DOHH2 (cell line): ENCODE measurements at regions not wholly inside any gene's neighbourhood (a gene's known extent, or its start where the extent isn't known, plus 50 kb on each side); places are given as distances from the start of the nearest gene placed in this dataset.

ENCODE experiments used
- H3F3A ChIP-seq: fragments of 200-600 bp; sonication (generic), shearing (Covaris generic); 2 replicates; pipeline ENCODE4 v1.6.0; 2016; ENCODE audit warnings: antibody characterized with exemption, mild to moderate bottlenecking; ENCODE audit not compliant: control insufficient read depth, insufficient read depth
- H3K27ac ChIP-seq: fragments of 200-600 bp; sonication (generic); 2 replicates; pipeline ENCODE4 v1.5.1; 2014; ENCODE audit warnings: low read depth, mild to moderate bottlenecking, low read length, moderate library complexity
- H3K27me3 ChIP-seq: fragments of 200-600 bp; sonication (generic); 2 replicates; pipeline ENCODE4 v1.6.1; 2014; ENCODE audit warnings: mild to moderate bottlenecking, low read length, mixed read lengths; ENCODE audit not compliant: control insufficient read depth
- H3K36me3 ChIP-seq: fragments of 200-600 bp; sonication (generic); 2 replicates; pipeline ENCODE4 v1.6.1; 2014; ENCODE audit warnings: mild to moderate bottlenecking, low read length, moderate library complexity, mixed read lengths; ENCODE audit not compliant: control insufficient read depth
- H3K4me1 ChIP-seq: fragments of 200-600 bp; sonication (generic); 2 replicates; pipeline ENCODE4 v1.6.1; 2014; ENCODE audit warnings: mild to moderate bottlenecking, low read length, mixed read lengths; ENCODE audit not compliant: control insufficient read depth
- H3K4me2 ChIP-seq: fragments of 200-600 bp; sonication (generic); 2 replicates; pipeline ENCODE4 v1.6.0; 2014; ENCODE audit warnings: mild to moderate bottlenecking, low read length, moderate library complexity
- H3K4me3 ChIP-seq: fragments of 200-600 bp; sonication (generic); 2 replicates; pipeline ENCODE4 v1.5.1; 2014; ENCODE audit warnings: mild to moderate bottlenecking, low read length, mixed read lengths
- H3K79me2 ChIP-seq: fragments of 200-600 bp; sonication (generic); 2 replicates; pipeline ENCODE4 v1.6.1; 2014; ENCODE audit warnings: mild to moderate bottlenecking, low read length, mixed read lengths; ENCODE audit not compliant: control insufficient read depth
- H3K9me2 ChIP-seq: fragments of 200-600 bp; sonication (generic); replicated peaks from 2 replicates; pipeline ENCODE4 v1.6.1; 2014; ENCODE audit warnings: mild to moderate bottlenecking, low read length, mixed read lengths; ENCODE audit not compliant: control insufficient read depth
- H3K9me3 ChIP-seq: fragments of 200-600 bp; sonication (generic); 2 replicates; pipeline ENCODE4 v1.6.1; 2014; ENCODE audit warnings: antibody characterized with exemption, low read length, mixed read lengths; ENCODE audit not compliant: control insufficient read depth, insufficient read depth
- H4K20me1 ChIP-seq: fragments of 200-600 bp; sonication (generic); 2 replicates; pipeline ENCODE4 v1.6.0; 2014; ENCODE audit warnings: low read depth, mild to moderate bottlenecking, antibody characterized with exemption, low read length, moderate library complexity; ENCODE audit not compliant: control insufficient read depth, insufficient read depth
- CTCF ChIP-seq: fragments of 200-600 bp; sonication (generic); IDR thresholded peaks from one replicate; pipeline ENCODE4 v1.5.1; 2014; ENCODE audit warnings: antibody characterized with exemption, mild to moderate bottlenecking, low read depth, low read length; ENCODE audit not compliant: poor library complexity, severe bottlenecking
- EZH2phosphoT487 ChIP-seq: fragments of 200-600 bp; sonication (generic); IDR thresholded peaks from 2 replicates; pipeline ENCODE4 v1.6.1; 2017; ENCODE audit warnings: borderline replicate concordance, mild to moderate bottlenecking, antibody characterized with exemption, low read length, moderate library complexity, mixed read lengths

DNA sequence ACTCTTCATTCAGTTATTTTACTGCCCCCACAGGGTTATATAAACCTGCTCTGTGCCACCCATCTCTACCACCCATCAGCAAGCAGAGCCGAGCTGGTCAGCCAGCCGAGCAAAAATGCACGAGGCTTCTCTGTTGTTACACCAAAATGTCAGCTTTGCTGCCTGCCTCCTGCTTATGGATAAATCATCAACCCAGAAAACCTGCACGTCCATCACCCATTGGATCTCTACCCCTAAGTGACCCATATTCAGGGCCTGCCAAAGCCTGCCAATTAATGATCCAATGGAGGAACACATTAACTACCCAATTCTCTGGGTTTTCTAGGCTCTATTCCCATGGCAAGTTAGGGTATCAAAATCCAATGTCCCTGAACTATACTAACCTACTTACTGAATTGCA lies 365.5 kb upstream of the ACVR2A start:
- Histone ChIP-seq H3K27me3 (no peaks in the 10 kb centered on the region), H3K27ac (no peak overlapping the region), H3K79me2 (no peaks in the 10 kb centered on the region), H3K9me2 (no peaks in the 10 kb centered on the region), H3K4me3 (no peak overlapping the region), H3K36me3 (no peaks in the 10 kb centered on the region), H3K4me1 (no peaks in the 10 kb centered on the region), H3K4me2 (no peak overlapping the region), H4K20me1 (no peaks in the 10 kb centered on the region), H3K9me3 (no peaks in the 10 kb centered on the region), H3F3A (no peaks in the 10 kb centered on the region)
- TF ChIP-seq CTCF (no peak), EZH2phosphoT487 (no peak)

GRCh38 chr2:147473075-147473474 lies 371.8 kb upstream of the ACVR2A start:
- TF ChIP-seq CTCF: no peak
- TF ChIP-seq EZH2phosphoT487: no peak
- H3K4me3 ChIP-seq: no peak overlapping the region
- no peaks in the 10 kb centered on the region for H3K27me3 ChIP-seq
- H3K9me3 ChIP-seq: no peaks in the 10 kb centered on the region
- no peaks in the 10 kb centered on the region for H4K20me1 ChIP-seq
- no peaks in the 10 kb centered on the region for H3K4me1 ChIP-seq
- no peaks in the 10 kb centered on the region for H3K79me2 ChIP-seq
- no peak overlapping the region for H3K4me2 ChIP-seq
- H3K9me2 ChIP-seq: no peaks in the 10 kb centered on the region
- no peak overlapping the region for H3K27ac ChIP-seq
- H3F3A ChIP-seq: no peaks in the 10 kb centered on the region
- no peaks in the 10 kb centered on the region for H3K36me3 ChIP-seq

GRCh38 chr2:147471126-147471525 lies 373.7 kb upstream of the ACVR2A start:
- no peaks in the 10 kb centered on the region for H3K4me1 ChIP-seq
- H3K4me2 ChIP-seq: no peak overlapping the region
- no peak for TF ChIP-seq CTCF
- TF ChIP-seq EZH2phosphoT487: no peak

GRCh38 chr2:147469471-147469870 lies 375.4 kb upstream of the ACVR2A start:
- no peaks in the 10 kb centered on the region for H3K4me1 ChIP-seq
- H4K20me1 ChIP-seq: no peaks in the 10 kb centered on the region
- H3K4me3 ChIP-seq: no peak overlapping the region
- H3F3A ChIP-seq: no peaks in the 10 kb centered on the region
- H3K4me2 ChIP-seq: no peak overlapping the region
- no peak for TF ChIP-seq CTCF
- TF ChIP-seq EZH2phosphoT487: no peak
- no peaks in the 10 kb centered on the region for H3K9me2 ChIP-seq
- no peaks in the 10 kb centered on the region for H3K9me3 ChIP-seq
- no peaks in the 10 kb centered on the region for H3K36me3 ChIP-seq
- no peaks in the 10 kb centered on the region for H3K27me3 ChIP-seq
- H3K27ac ChIP-seq: no peak overlapping the region
- H3K79me2 ChIP-seq: no peaks in the 10 kb centered on the region

More at GRCh38 chr2:147471126-147471525, 373.7 kb upstream of the ACVR2A start:
- Histone ChIP-seq H3K9me3 (no peaks in the 10 kb centered on the region), H3K27me3 (no peaks in the 10 kb centered on the region), H4K20me1 (no peaks in the 10 kb centered on the region), H3K36me3 (no peaks in the 10 kb centered on the region), H3F3A (no peaks in the 10 kb centered on the region), H3K9me2 (no peaks in the 10 kb centered on the region), H3K27ac (no peak overlapping the region), H3K79me2 (no peaks in the 10 kb centered on the region), H3K4me3 (no peak overlapping the region)
